H1 (cell line): ENCODE measurements at regions not wholly inside any gene's neighbourhood (a gene's known extent, or its start where the extent isn't known, plus 50 kb on each side); places are given as distances from the start of the nearest gene placed in this dataset.

Source experiments
- CEBPB ChIP-seq: IDR thresholded peaks from 2 replicates; pipeline ENCODE4 v1.6.1; 2012; ENCODE audit warnings: low read depth, low read length
- EP300 ChIP-seq, 2 experiments: IDR thresholded peaks; 1 replicate in 1 of 2; 2 replicates in 1 of 2; pipeline ENCODE4 v1.6.1; 2011 to 2012; ENCODE audit warnings: low read depth in 2 of 2, low read length in 2 of 2, mild to moderate bottlenecking in 2 of 2, borderline replicate concordance in 1 of 2, inconsistent platforms in 1 of 2, moderate library complexity in 1 of 2

DNA sequence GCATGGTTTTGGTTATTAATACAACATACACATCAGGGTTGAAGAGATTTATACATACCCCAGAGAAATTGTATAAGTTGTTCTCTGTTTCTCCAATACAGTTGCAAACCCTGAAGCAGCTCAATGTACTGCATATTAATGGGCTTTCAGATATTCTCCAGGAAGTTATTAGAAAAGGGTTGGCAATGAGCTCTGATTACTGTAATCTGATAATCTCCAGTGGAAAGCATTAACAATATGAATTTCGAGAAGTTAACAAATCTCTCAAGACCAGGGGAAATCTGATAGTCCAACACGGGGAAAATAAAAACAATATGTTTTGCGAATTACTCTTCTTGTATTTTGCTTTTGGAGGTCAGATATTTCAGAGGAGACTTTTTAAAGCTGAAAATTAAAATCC is 950.1 kb downstream of the TBL1XR1 start:
- no peak for TF ChIP-seq CEBPB
- TF ChIP-seq EP300 (IDR thresholded peaks at IDR 0.05; ENCODE audit: borderline replicate concordance in 1 of 2, low read depth in 2 of 2, low read length in 2 of 2), result no peak
